Fibroblast of lung (primary cell): ENCODE measurements at regions not wholly inside any gene's neighbourhood (a gene's known extent, or its start where the extent isn't known, plus 50 kb on each side); places are given as distances from the start of the nearest gene placed in this dataset.

Experiments
- DNase-seq, 2 donors: peaks; one replicate each; pipeline versions ENCODE4 v3.0.0 to v3.0.0-alpha.2; 2010; ENCODE audit warnings: low read depth in 2 of 2
- H2AFZ ChIP-seq: 2 replicates; pipeline ENCODE4 v1.5.1; 2012; ENCODE audit warnings: low read length, control low read depth, inconsistent platforms
- H3K27ac ChIP-seq: 2 replicates; pipeline ENCODE4 v1.5.1; 2011; ENCODE audit warnings: low read length, control low read depth; ENCODE audit not compliant: insufficient read depth
- H3K27me3 ChIP-seq: 2 replicates; pipeline ENCODE4 v1.5.1; 2011; ENCODE audit warnings: mild to moderate bottlenecking, low read length; ENCODE audit not compliant: control insufficient read depth, insufficient read depth
- H3K36me3 ChIP-seq: 2 replicates; pipeline ENCODE4 v1.5.1; 2011; ENCODE audit warnings: low read length; ENCODE audit not compliant: control insufficient read depth, insufficient read depth
- H3K4me1 ChIP-seq: 2 replicates; pipeline ENCODE4 v1.5.1; 2011; ENCODE audit warnings: low read length; ENCODE audit not compliant: control insufficient read depth, insufficient read depth; ENCODE audit errors: extremely low read depth
- H3K4me2 ChIP-seq: 2 replicates; pipeline ENCODE4 v1.5.1; 2011; ENCODE audit warnings: low read length, control low read depth; ENCODE audit not compliant: insufficient read depth; ENCODE audit errors: extremely low read depth
- H3K4me3 ChIP-seq, 4 experiments: fragments of 200-600 bp in 1 of 4; sonication (generic) in 1 of 4; replicated peaks in 1 of 4; 2 replicates each; pipeline ENCODE4 v1.5.1; 2011 to 2016; ENCODE audit warnings: low read length in 4 of 4, low read depth in 3 of 4, mild to moderate bottlenecking in 3 of 4, control low read depth in 2 of 4, inconsistent platforms in 1 of 4, mixed read lengths in 1 of 4; ENCODE audit not compliant: insufficient read depth in 1 of 4; ENCODE audit errors: control extremely low read depth in 1 of 4
- H3K79me2 ChIP-seq: 2 replicates; pipeline ENCODE4 v1.5.1; 2012; ENCODE audit warnings: mild to moderate bottlenecking, low read length, inconsistent platforms; ENCODE audit not compliant: control insufficient read depth, insufficient read depth
- H3K9ac ChIP-seq: 2 replicates; pipeline ENCODE4 v1.5.1; 2011; ENCODE audit warnings: mild to moderate bottlenecking, low read length, control low read depth; ENCODE audit not compliant: insufficient read depth
- H3K9me3 ChIP-seq: 2 replicates; pipeline ENCODE4 v1.5.1; 2012; ENCODE audit warnings: low read depth, low read length; ENCODE audit not compliant: control insufficient read depth, insufficient read depth
- H4K20me1 ChIP-seq: 2 replicates; pipeline ENCODE4 v1.5.1; 2011; ENCODE audit warnings: low read length; ENCODE audit not compliant: control insufficient read depth, insufficient read depth; ENCODE audit errors: extremely low read depth
- EZH2 ChIP-seq: IDR thresholded peaks from 2 replicates; pipeline ENCODE4 v1.5.1; 2012; ENCODE audit warnings: low read length, control low read depth, mild to moderate bottlenecking; ENCODE audit errors: missing control alignments
- TF ChIP-seq, protein P1 (sequence below), 2 donors: IDR thresholded peaks in 1 of 2; conservative IDR thresholded peaks in 1 of 2; 1 replicate in 1 of 2; 2 replicates in 1 of 2; pipeline ENCODE4 v1.5.1; 2011 to 2012; ENCODE audit warnings: low read length in 2 of 2, control low read depth in 1 of 2, inconsistent platforms in 1 of 2, low read depth in 1 of 2, mild to moderate bottlenecking in 1 of 2

DNA sequence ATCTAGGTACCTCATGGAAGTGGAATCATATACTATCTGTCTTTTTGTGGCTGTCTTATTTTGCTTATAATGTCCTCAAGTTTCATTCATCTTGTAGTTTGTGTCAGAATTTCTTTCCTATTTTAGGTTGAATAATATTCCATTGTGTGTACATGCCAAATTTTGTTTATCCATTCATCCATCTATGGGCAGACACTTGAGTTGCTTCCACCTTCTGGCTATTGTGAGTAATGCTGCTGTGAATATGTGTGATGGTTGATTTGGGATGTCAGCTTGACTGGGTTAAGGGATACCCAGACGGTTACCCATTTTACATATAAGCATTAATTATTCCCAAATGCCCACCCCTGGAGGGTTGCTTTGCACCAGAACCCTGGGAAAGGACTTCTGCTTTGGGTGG lies 477.5 kb downstream of the PTPRU start:
- Histone ChIP-seq H3K9me3 (no peaks in the 10 kb centered on the region), H2AFZ (no peak overlapping the region), H3K9ac (no peak overlapping the region), H3K4me3 (no peak overlapping the region), H3K36me3 (no peaks in the 10 kb centered on the region), H3K27ac (no peak overlapping the region), H3K4me1 (peaks cover 12% of the 10 kb centered on the region), H3K27me3 (no peaks in the 10 kb centered on the region), H3K79me2 (no peaks in the 10 kb centered on the region), H4K20me1 (no peaks in the 10 kb centered on the region), H3K4me2 (no peak overlapping the region)
- DNase-seq, result peak; percentile 14 to 45
- TF ChIP-seq, protein P1, sequence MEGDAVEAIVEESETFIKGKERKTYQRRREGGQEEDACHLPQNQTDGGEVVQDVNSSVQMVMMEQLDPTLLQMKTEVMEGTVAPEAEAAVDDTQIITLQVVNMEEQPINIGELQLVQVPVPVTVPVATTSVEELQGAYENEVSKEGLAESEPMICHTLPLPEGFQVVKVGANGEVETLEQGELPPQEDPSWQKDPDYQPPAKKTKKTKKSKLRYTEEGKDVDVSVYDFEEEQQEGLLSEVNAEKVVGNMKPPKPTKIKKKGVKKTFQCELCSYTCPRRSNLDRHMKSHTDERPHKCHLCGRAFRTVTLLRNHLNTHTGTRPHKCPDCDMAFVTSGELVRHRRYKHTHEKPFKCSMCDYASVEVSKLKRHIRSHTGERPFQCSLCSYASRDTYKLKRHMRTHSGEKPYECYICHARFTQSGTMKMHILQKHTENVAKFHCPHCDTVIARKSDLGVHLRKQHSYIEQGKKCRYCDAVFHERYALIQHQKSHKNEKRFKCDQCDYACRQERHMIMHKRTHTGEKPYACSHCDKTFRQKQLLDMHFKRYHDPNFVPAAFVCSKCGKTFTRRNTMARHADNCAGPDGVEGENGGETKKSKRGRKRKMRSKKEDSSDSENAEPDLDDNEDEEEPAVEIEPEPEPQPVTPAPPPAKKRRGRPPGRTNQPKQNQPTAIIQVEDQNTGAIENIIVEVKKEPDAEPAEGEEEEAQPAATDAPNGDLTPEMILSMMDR (conservative IDR thresholded peaks at IDR 0.05 in 1 of 2, IDR thresholded peaks at IDR 0.05 in 1 of 2; ENCODE audit: low read depth in 1 of 2, low read length in 2 of 2), result peak; percentile 10 to 41
- TF ChIP-seq EZH2, result no peak

- no peak overlapping the region for H3K4me2 ChIP-seq
- H2AFZ ChIP-seq, result no peak overlapping the region
- no peak overlapping the region for H3K9ac ChIP-seq
- H3K79me2 ChIP-seq, result no peaks in the 10 kb centered on the region
- H3K4me3 ChIP-seq, result no peak overlapping the region
- no peaks in the 10 kb centered on the region for H4K20me1 ChIP-seq
- no peaks in the 10 kb centered on the region for H3K36me3 ChIP-seq
- H3K9me3 ChIP-seq, result no peaks in the 10 kb centered on the region
- H3K27me3 ChIP-seq, result no peaks in the 10 kb centered on the region
- peaks cover 21% of the 10 kb centered on the region for H3K4me1 ChIP-seq
- no peak for DNase-seq
- TF ChIP-seq, protein P1 (conservative IDR thresholded peaks at IDR 0.05 in 1 of 2, IDR thresholded peaks at IDR 0.05 in 1 of 2; ENCODE audit: low read depth in 1 of 2, low read length in 2 of 2), result no peak
- no peak for TF ChIP-seq EZH2
- H3K27ac ChIP-seq, result no peak overlapping the region
Observed at GRCh38 chr1:29712801-29713200, 476.5 kb downstream of the PTPRU start.

- no peaks in the 10 kb centered on the region for H3K79me2 ChIP-seq
- no peaks in the 10 kb centered on the region for H3K9me3 ChIP-seq
- no peak overlapping the region for H3K9ac ChIP-seq
- peaks cover 21% of the 10 kb centered on the region for H3K4me1 ChIP-seq
- H2AFZ ChIP-seq, result no peak overlapping the region
- H3K4me2 ChIP-seq, result no peak overlapping the region
- no peaks in the 10 kb centered on the region for H3K27me3 ChIP-seq
- no peaks in the 10 kb centered on the region for H3K36me3 ChIP-seq
- DNase-seq, result no peak
- no peak overlapping the region for H3K4me3 ChIP-seq
- H4K20me1 ChIP-seq, result no peaks in the 10 kb centered on the region
- TF ChIP-seq, protein P1 (conservative IDR thresholded peaks at IDR 0.05 in 1 of 2, IDR thresholded peaks at IDR 0.05 in 1 of 2; ENCODE audit: low read depth in 1 of 2, low read length in 2 of 2), result no peak
- TF ChIP-seq EZH2, result no peak
- H3K27ac ChIP-seq, result no peak overlapping the region
Observed at GRCh38 chr1:29712284-29712651, 475.9 kb downstream of the PTPRU start.
